Panc1 (cell line): ENCODE measurements at regions not wholly inside any gene's neighbourhood (a gene's known extent, or its start where the extent isn't known, plus 50 kb on each side); places are given as distances from the start of the nearest gene placed in this dataset.

ENCODE experiments used
- POLR2AphosphoS5 ChIP-seq: IDR thresholded peaks from 2 replicates; pipeline ENCODE4 v1.6.1; 2012; ENCODE audit warnings: mild to moderate bottlenecking, low read depth, low read length, moderate library complexity
- SIN3A ChIP-seq: IDR thresholded peaks from 2 replicates; pipeline ENCODE4 v1.6.1; 2012; ENCODE audit warnings: low read depth, mild to moderate bottlenecking, low read length, moderate library complexity, borderline replicate concordance; ENCODE audit not compliant: insufficient read depth
- TF ChIP-seq, protein P1 (sequence below): fragments of 450-650 bp; IDR thresholded peaks from 2 replicates; pipeline ENCODE4 v1.5.1; 2017; ENCODE audit warnings: mild to moderate bottlenecking

DNA sequence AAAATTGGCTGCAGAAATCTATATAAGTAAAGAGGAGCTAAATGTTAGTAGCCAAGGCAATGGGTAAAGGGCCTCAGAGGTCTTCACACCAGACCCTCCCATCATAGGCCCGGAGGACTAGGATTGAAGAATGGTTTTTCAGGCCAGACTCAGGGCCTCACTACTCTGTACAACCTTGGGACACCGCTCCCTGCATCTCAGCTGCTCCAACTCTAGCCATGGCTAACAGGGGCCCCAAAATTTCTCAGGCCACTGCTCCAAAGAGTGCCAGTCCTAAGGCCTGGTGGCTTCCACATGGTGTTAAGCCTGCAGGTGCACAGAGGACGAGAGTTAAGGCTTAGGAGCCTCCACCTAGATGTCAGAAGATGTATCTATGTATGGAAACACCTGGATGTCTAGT lies 155.5 kb upstream of the MGAT4C start:
- TF ChIP-seq, protein P1, sequence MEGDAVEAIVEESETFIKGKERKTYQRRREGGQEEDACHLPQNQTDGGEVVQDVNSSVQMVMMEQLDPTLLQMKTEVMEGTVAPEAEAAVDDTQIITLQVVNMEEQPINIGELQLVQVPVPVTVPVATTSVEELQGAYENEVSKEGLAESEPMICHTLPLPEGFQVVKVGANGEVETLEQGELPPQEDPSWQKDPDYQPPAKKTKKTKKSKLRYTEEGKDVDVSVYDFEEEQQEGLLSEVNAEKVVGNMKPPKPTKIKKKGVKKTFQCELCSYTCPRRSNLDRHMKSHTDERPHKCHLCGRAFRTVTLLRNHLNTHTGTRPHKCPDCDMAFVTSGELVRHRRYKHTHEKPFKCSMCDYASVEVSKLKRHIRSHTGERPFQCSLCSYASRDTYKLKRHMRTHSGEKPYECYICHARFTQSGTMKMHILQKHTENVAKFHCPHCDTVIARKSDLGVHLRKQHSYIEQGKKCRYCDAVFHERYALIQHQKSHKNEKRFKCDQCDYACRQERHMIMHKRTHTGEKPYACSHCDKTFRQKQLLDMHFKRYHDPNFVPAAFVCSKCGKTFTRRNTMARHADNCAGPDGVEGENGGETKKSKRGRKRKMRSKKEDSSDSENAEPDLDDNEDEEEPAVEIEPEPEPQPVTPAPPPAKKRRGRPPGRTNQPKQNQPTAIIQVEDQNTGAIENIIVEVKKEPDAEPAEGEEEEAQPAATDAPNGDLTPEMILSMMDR = no peak
- no peak for TF ChIP-seq POLR2AphosphoS5
- TF ChIP-seq SIN3A = no peak
